Trophoblast cell (in vitro differentiated cells and primary cell): ENCODE measurements at regions not wholly inside any gene's neighbourhood (a gene's known extent, or its start where the extent isn't known, plus 50 kb on each side); places are given as distances from the start of the nearest gene placed in this dataset.

Source experiments
- DNase-seq, 2 donors: peaks; one replicate each; pipeline ENCODE4 v3.0.0-alpha.2; 2016
- H2AFZ ChIP-seq: 2 replicates; pipeline ENCODE4 v1.6.1; 2013; ENCODE audit warnings: low read length, moderate library complexity, mild to moderate bottlenecking; ENCODE audit not compliant: insufficient read depth, poor library complexity
- H2AK5ac ChIP-seq: 2 replicates; pipeline ENCODE4 v1.6.1; 2013; ENCODE audit warnings: mild to moderate bottlenecking, low read length
- H2BK120ac ChIP-seq: 2 replicates; pipeline ENCODE4 v1.6.1; 2013; ENCODE audit warnings: low read length, mild to moderate bottlenecking, moderate library complexity; ENCODE audit not compliant: insufficient read depth, poor library complexity
- H2BK12ac ChIP-seq: 2 replicates; pipeline ENCODE4 v1.6.1; 2013; ENCODE audit warnings: mild to moderate bottlenecking, low read length, moderate library complexity
- H2BK5ac ChIP-seq: 2 replicates; pipeline ENCODE4 v1.6.1; 2013; ENCODE audit warnings: low read length, low read depth, moderate library complexity, mild to moderate bottlenecking; ENCODE audit not compliant: poor library complexity
- H3K14ac ChIP-seq: 2 replicates; pipeline ENCODE4 v1.6.1; 2013; ENCODE audit warnings: mild to moderate bottlenecking, low read length
- H3K18ac ChIP-seq: 2 replicates; pipeline ENCODE4 v1.6.1; 2013; ENCODE audit warnings: mild to moderate bottlenecking, low read length
- H3K23ac ChIP-seq: 2 replicates; pipeline ENCODE4 v1.6.1; 2013; ENCODE audit warnings: low read length
- H3K27ac ChIP-seq: 2 replicates; pipeline ENCODE4 v1.5.1; 2013; ENCODE audit warnings: low read depth, mild to moderate bottlenecking, inconsistent platforms, low read length, moderate library complexity
- H3K27me3 ChIP-seq: 2 replicates; pipeline ENCODE4 v1.6.1; 2013; ENCODE audit warnings: inconsistent platforms, mild to moderate bottlenecking, low read length, moderate library complexity; ENCODE audit not compliant: insufficient read depth
- H3K36me3 ChIP-seq, 2 experiments: 1 replicate in 1 of 2; 2 replicates in 1 of 2; pipeline ENCODE4 v1.6.1; 2013; ENCODE audit warnings: low read length in 2 of 2, mild to moderate bottlenecking in 2 of 2, moderate library complexity in 1 of 2; ENCODE audit not compliant: insufficient read depth in 2 of 2, control insufficient read depth in 1 of 2
- H3K4ac ChIP-seq: 2 replicates; pipeline ENCODE4 v1.6.1; 2013; ENCODE audit warnings: low read depth, mild to moderate bottlenecking, low read length, moderate library complexity
- H3K4me1 ChIP-seq, 2 experiments: 1 replicate in 1 of 2; 2 replicates in 1 of 2; pipeline ENCODE4 v1.6.1; 2013; ENCODE audit warnings: low read length in 2 of 2, mild to moderate bottlenecking in 2 of 2, moderate library complexity in 1 of 2; ENCODE audit not compliant: insufficient read depth in 2 of 2, control insufficient read depth in 1 of 2
- H3K4me2 ChIP-seq: 2 replicates; pipeline ENCODE4 v1.6.1; 2013; ENCODE audit warnings: inconsistent platforms, mild to moderate bottlenecking, low read length, moderate library complexity
- H3K4me3 ChIP-seq: 2 replicates; pipeline ENCODE4 v1.5.1; 2013; ENCODE audit warnings: mild to moderate bottlenecking, low read depth, low read length, inconsistent platforms
- H3K79me1 ChIP-seq: one replicate; pipeline ENCODE4 v1.6.1; 2013; ENCODE audit warnings: low read length
- H3K79me2 ChIP-seq: 2 replicates; pipeline ENCODE4 v1.6.1; 2013; ENCODE audit warnings: low read length, mild to moderate bottlenecking; ENCODE audit not compliant: control insufficient read depth, insufficient read depth, poor library complexity
- H3K9ac ChIP-seq: 2 replicates; pipeline ENCODE4 v1.6.1; 2013; ENCODE audit warnings: mild to moderate bottlenecking, low read length
- H3K9me3 ChIP-seq: 2 replicates; pipeline ENCODE4 v1.6.1; 2013; ENCODE audit warnings: low read depth, mild to moderate bottlenecking, control low read depth, inconsistent platforms, low read length; ENCODE audit not compliant: insufficient read depth
- H4K12ac ChIP-seq: 2 replicates; pipeline ENCODE4 v1.6.1; 2013; ENCODE audit warnings: low read depth, mild to moderate bottlenecking, low read length, moderate library complexity
- H4K8ac ChIP-seq: 2 replicates; pipeline ENCODE4 v1.6.1; 2013; ENCODE audit warnings: low read depth, mild to moderate bottlenecking, low read length, moderate library complexity
- H4K91ac ChIP-seq: one replicate; pipeline ENCODE4 v1.6.1; 2013; ENCODE audit warnings: low read depth, mild to moderate bottlenecking, low read length, moderate library complexity
- WGBS: extraction: QIAGEN DNeasy Blood & Tissue Kit; methylation state at CpG from one replicate; pipeline ENCODE4 v1.1.7; 2013; ENCODE audit warnings: missing lambda C conversion rate; ENCODE audit not compliant: insufficient read length, insufficient coverage; ENCODE audit errors: extremely low coverage; 5-methylcytosine and 5-hydroxymethylcytosine counted together

GRCh38 chr2:6639929-6640620 is 225.6 kb downstream of the CMPK2 start:
- H3K9me3 ChIP-seq: no peaks in the 10 kb centered on the region
- WGBS: no CpG with 5 or more reads among the region's 3 CpGs
- no peaks in the 10 kb centered on the region for H3K4me1 ChIP-seq
- no peaks in the 10 kb centered on the region for H3K36me3 ChIP-seq
- no peak overlapping the region for H4K8ac ChIP-seq
- H2AFZ ChIP-seq: no peak overlapping the region
- H2AK5ac ChIP-seq: no peak overlapping the region
- H2BK120ac ChIP-seq: peak overlapping the region; percentile 22
- no peak overlapping the region for H3K18ac ChIP-seq
- no peak overlapping the region for H3K14ac ChIP-seq
- no peak overlapping the region for H4K91ac ChIP-seq
- H2BK5ac ChIP-seq: no peak overlapping the region
- H4K12ac ChIP-seq: no peak overlapping the region
- no peak overlapping the region for H3K23ac ChIP-seq
- H3K9ac ChIP-seq: no peak overlapping the region
- no peak overlapping the region for H2BK12ac ChIP-seq
- no peak overlapping the region for H3K4me3 ChIP-seq
- no peak overlapping the region for H3K4me2 ChIP-seq
- no peaks in the 10 kb centered on the region for H3K79me1 ChIP-seq
- H3K4ac ChIP-seq: no peak overlapping the region
- no peaks in the 10 kb centered on the region for H3K79me2 ChIP-seq
- H3K27ac ChIP-seq: no peak overlapping the region
- DNase-seq: no peak
- no peaks in the 10 kb centered on the region for H3K27me3 ChIP-seq

DNA sequence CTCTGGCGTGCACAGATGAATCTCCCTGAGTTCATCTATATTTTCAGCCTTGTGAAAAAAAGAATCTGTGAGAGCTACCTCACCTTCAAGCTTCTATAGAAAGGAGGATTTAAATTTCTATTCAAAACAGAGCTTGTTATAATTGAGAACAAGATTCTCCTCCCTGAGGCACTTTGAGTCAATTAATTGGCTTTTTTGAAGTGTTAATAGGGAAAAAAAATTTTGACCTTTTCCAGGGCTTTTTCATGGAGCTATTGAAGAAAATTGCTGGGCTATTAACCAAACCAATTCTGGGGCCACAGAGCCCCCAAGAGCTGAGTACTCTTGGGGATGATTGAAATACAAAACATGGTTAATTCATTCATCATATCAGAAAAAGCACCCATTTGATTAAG is 225.1 kb downstream of the CMPK2 start:
- Histone ChIP-seq H3K79me2 (no peaks in the 10 kb centered on the region), H3K79me1 (no peaks in the 10 kb centered on the region), H3K4me2 (no peak overlapping the region), H3K4me1 (no peaks in the 10 kb centered on the region), H4K12ac (no peak overlapping the region), H3K9ac (no peak overlapping the region), H3K36me3 (no peaks in the 10 kb centered on the region), H4K8ac (no peak overlapping the region), H2BK5ac (no peak overlapping the region), H2BK12ac (no peak overlapping the region), H3K18ac (no peak overlapping the region), H3K9me3 (no peaks in the 10 kb centered on the region), H2AK5ac (no peak overlapping the region), H3K27me3 (no peaks in the 10 kb centered on the region), H3K4ac (no peak overlapping the region), H3K23ac (no peak overlapping the region), H3K27ac (no peak overlapping the region), H3K4me3 (no peak overlapping the region), H2BK120ac (no peak overlapping the region), H4K91ac (no peak overlapping the region), H3K14ac (no peak overlapping the region), H2AFZ (no peak overlapping the region)
- no peak for DNase-seq
- no CpG with 5 or more reads among the region's 1 CpG for WGBS

GRCh38 chr2:6641956-6642355 is 223.8 kb downstream of the CMPK2 start:
- Histone ChIP-seq H3K9ac (no peak overlapping the region), H3K9me3 (no peaks in the 10 kb centered on the region), H3K18ac (no peak overlapping the region), H4K8ac (no peak overlapping the region), H3K23ac (no peak overlapping the region), H3K4ac (no peak overlapping the region), H2BK12ac (no peak overlapping the region), H3K27ac (no peak overlapping the region), H3K27me3 (no peaks in the 10 kb centered on the region), H2AK5ac (no peak overlapping the region), H2BK5ac (no peak overlapping the region), H4K91ac (no peak overlapping the region), H3K36me3 (no peaks in the 10 kb centered on the region), H3K4me3 (no peak overlapping the region), H3K4me2 (no peak overlapping the region), H2AFZ (no peak overlapping the region), H2BK120ac (no peak overlapping the region), H3K79me1 (no peaks in the 10 kb centered on the region), H3K79me2 (no peaks in the 10 kb centered on the region), H3K4me1 (no peaks in the 10 kb centered on the region), H4K12ac (no peak overlapping the region), H3K14ac (no peak overlapping the region)
- WGBS: no CpG with 5 or more reads among the region's 1 CpG
- DNase-seq: no peak

DNA sequence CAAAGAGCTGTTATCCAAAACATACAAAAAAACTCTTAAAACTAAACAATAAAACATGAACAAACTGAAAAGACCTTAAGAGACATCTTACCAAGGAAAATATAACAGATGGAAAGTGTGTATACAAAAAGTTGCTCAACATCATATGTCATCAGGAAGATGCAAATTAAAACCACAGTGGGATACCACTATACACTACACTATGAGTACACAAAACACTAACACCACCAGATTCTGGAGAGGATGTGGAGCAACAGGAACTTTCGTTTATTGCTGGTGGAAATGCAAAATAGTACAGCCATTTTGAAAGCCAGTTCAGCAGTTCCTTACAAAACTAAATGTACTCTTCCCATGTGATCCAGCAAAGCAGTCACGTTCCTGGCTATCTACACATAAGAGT is 221.4 kb downstream of the CMPK2 start:
- Histone ChIP-seq H3K36me3 (no peaks in the 10 kb centered on the region), H3K79me1 (no peaks in the 10 kb centered on the region), H2AFZ (no peak overlapping the region), H4K91ac (no peak overlapping the region), H3K23ac (no peak overlapping the region), H3K9me3 (no peaks in the 10 kb centered on the region), H2BK5ac (no peak overlapping the region), H3K4me1 (no peaks in the 10 kb centered on the region), H2AK5ac (no peak overlapping the region), H2BK12ac (no peak overlapping the region), H4K12ac (no peak overlapping the region), H3K4me2 (no peak overlapping the region), H3K14ac (no peak overlapping the region), H2BK120ac (no peak overlapping the region), H3K4ac (no peak overlapping the region), H3K27me3 (no peaks in the 10 kb centered on the region), H3K27ac (no peak overlapping the region), H4K8ac (no peak overlapping the region), H3K9ac (no peak overlapping the region), H3K18ac (no peak overlapping the region), H3K4me3 (no peak overlapping the region), H3K79me2 (no peaks in the 10 kb centered on the region)
- no peak for DNase-seq
- no CpG with 5 or more reads among the region's 2 CpGs for WGBS
